GM12891 (cell line): ENCODE measurements at regions not wholly inside any gene's neighbourhood (a gene's known extent, or its start where the extent isn't known, plus 50 kb on each side); places are given as distances from the start of the nearest gene placed in this dataset.
A peak's percentile ranks its signal among the peaks of the same experiment; 100 is the strongest.
"Not testable (repeated sequence)": the region's sequence is repeated elsewhere in the genome, so short reads cannot be mapped to it uniquely, and the experiment has no call there.

Experiments used
- DNase-seq: peaks from one replicate; pipeline ENCODE4 v3.0.0; 2011; ENCODE audit warnings: low spot score; ENCODE audit not compliant: insufficient read length
- FAIRE-seq: peaks from 2 replicates; lab custom pipeline; 2011; peaks lifted over from hg19 to GRCh38; lab: Jason Lieb, UNC
- PAX5 ChIP-seq: IDR thresholded peaks from 2 replicates; pipeline ENCODE4 v1.6.1; 2011; ENCODE audit warnings: low read length, moderate library complexity, mild to moderate bottlenecking; ENCODE audit not compliant: insufficient read depth, severe bottlenecking
- POLR2A ChIP-seq: IDR thresholded peaks from 2 replicates; pipeline ENCODE4 v1.6.1; 2011; ENCODE audit warnings: low read depth, low read length, control low read depth
- POLR2AphosphoS5 ChIP-seq: IDR thresholded peaks from 2 replicates; pipeline ENCODE4 v1.6.1; 2011; ENCODE audit warnings: low read depth, low read length, control low read depth
- POU2F2 ChIP-seq: IDR thresholded peaks from 2 replicates; pipeline ENCODE4 v1.6.1; 2011; ENCODE audit warnings: low read depth, mild to moderate bottlenecking, control low read depth, low read length, moderate library complexity
- SPI1 ChIP-seq: IDR thresholded peaks from 2 replicates; pipeline ENCODE4 v1.6.1; 2011; ENCODE audit warnings: low read depth, low read length, control low read depth
- TAF1 ChIP-seq: IDR thresholded peaks from 2 replicates; pipeline ENCODE4 v1.6.1; 2011; ENCODE audit warnings: low read depth, low read length, control low read depth

DNA sequence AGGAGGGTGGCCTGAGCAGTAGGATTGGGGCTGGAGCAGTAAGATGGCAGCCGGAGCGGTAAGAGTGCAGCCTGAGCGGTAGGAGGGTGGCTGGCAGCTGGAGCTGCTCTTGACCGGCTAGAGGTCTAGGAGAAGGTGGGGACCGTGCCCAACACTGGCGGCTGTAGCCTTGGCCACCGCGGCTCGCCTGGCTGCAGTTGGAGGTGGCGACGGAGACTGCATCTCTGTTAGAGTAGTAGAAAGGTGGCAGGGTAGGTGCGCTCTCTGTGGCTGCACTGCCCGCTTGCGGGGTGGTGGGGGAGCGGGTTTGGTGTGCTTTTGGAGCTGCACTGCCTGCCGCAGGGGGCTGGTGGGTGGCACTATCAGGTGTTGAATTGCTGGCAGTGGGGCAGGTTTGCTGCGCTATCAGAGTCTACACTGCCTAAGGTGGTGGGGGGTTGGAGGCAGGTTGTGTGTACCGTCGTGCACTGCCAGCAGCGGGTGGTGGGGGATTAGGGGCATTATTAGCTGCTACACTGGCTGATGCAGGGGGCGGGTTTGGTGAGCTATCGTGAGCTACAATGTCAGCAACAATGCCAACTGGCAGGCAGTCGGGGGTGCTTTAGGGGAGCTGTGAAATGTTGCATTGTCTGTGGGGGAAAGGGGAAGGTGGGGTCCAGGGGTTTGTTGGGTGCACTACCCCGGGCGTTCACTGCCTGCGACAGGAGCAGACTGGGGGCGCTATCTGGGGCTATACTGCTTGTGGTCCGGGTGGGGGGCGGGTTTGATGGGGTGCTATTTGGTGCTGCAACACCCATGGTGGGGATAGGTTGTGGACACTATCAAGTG lies 4461.3 kb upstream of the OR11H1 start:
- FAIRE-seq, result no peak
- peak; percentile 48 for DNase-seq

DNA sequence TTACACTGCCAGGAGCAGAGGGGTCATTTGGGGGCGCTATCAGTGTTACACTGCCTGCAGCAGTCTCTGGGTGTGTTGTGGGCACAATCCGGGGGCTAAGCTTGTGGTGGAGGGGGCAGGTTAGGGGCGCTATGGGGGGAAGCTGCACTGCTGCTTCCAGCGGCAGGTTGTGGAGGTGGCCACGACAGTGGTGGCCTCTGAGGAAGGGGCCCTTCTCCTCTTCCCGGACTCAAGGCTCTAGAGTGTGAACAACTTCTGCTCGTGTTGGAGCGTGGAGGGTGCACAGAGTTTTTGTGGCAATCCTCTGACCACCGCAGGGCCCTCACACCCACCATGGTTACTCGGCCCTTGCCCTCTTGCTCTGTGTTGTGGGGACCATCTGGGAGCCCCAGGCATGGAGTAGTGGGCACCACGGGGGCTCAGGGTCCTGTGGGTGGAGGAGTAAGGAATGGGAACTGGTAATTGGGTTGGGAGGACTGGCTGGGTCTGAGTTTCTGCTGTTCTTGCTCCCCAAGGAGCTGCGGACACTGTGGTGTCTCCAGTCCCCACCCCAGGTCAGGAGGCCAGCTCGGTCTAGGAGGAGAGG lies 4460.6 kb upstream of the OR11H1 start:
- DNase-seq, FAIRE-seq: not testable (repeated sequence)

More for the DNA sequence above, 4461.3 kb upstream of the OR11H1 start:
- TF ChIP-seq POU2F2 (no peak), POLR2AphosphoS5 (no peak), PAX5 (no peak), TAF1 (no peak), SPI1 (no peak), POLR2A (no peak)

DNA sequence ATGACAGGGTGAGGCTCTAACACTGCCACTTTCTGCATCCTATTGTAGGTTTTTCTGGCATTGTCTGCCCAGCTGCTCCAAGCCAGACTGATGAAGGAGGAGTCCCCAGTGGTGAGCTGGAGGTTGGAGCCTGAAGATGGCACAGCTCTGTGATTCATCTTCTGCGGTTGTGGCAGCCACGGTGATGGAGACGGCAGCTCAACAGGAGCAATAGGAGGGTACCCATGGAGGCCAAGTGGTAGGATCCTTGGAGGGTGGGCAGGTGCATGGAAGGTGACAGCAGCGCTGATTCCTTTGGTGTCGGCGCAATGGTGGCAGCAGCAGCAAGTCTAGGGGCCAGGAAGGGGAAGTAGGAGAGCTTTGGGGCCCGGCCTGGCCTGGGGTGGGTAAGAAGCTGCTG lies 4460.1 kb upstream of the OR11H1 start:
- DNase-seq, FAIRE-seq: not testable (repeated sequence)

DNA sequence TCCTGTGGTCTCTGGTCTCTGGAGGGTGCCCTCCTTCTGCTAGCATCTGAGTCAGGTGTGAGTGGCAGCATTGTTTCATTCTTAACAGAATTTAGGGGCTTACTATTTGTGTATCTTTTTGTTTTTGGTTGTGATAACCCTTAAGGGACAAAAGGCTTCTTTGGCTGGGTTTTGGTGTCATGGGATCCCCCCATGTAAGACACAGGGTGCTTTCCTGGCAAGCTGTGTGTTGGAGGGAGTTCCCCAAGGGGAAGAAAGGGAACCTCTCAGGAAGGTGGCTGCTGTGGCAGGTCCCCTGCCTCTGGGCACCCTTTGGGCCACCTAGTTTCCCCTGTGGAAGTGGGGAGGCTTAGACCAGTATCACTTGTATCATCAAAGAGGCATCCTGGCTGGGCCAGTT lies 4459.6 kb upstream of the OR11H1 start:
- FAIRE-seq, DNase-seq: not testable (repeated sequence)
